GM21619 (cell line): ENCODE measurements at regions not wholly inside any gene's neighbourhood (a gene's known extent, or its start where the extent isn't known, plus 50 kb on each side); places are given as distances from the start of the nearest gene placed in this dataset.
"Not testable (repeated sequence)": the region's sequence is repeated elsewhere in the genome, so short reads cannot be mapped to it uniquely, and the experiment has no call there.

Experiments used
- ATAC-seq: cut with Tn5 transposase; IDR thresholded peaks from one replicate; pipeline ENCODE4 v1.9.1; 2021; ENCODE audit not compliant: unreplicated experiment

DNA sequence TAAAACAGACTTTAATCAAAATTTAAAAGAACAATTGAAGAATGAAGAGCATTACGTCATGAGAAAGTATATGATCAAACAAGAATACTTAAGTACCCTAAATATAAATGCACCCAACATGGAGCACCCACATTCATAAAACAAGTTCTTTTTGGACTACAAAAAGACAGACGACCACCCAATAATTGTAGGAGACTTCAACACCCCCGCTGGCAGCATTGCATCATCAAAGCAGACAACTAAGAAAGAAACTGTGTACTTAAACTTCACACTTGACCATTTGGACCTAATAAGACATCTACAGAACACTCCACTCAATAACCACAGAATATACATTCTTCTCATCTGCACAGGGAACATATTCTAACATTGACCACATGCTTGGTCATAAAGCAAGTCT, 291.7 kb upstream of the ZNF322 start:
- ATAC-seq = not testable (repeated sequence)

DNA sequence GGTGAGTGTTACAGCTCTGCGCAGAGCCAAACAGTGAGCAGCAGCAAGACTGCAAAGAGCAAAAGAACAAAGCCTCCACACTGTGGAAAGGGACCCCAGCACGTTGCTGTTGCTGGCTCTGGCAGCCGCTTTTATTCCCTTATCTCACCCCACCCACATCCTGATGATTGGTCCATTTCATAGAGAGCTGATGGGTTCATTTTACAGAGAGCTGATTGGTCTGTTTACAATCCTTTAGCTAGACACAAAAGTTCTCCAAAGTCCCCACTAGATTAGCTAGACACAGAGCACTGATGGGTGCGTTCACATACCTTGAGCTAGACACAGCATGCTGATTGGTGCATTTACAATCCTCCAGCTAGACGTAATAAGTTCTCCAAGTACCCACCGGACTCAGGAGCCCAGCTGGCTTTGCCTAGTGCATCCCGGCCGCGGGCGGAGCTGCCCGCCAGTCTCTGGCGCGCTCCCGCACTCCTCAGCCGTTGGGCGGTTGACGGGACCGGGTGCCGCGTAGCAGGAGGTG, 291.4 kb upstream of the PRSS16 start:
- not testable (repeated sequence) for ATAC-seq

DNA sequence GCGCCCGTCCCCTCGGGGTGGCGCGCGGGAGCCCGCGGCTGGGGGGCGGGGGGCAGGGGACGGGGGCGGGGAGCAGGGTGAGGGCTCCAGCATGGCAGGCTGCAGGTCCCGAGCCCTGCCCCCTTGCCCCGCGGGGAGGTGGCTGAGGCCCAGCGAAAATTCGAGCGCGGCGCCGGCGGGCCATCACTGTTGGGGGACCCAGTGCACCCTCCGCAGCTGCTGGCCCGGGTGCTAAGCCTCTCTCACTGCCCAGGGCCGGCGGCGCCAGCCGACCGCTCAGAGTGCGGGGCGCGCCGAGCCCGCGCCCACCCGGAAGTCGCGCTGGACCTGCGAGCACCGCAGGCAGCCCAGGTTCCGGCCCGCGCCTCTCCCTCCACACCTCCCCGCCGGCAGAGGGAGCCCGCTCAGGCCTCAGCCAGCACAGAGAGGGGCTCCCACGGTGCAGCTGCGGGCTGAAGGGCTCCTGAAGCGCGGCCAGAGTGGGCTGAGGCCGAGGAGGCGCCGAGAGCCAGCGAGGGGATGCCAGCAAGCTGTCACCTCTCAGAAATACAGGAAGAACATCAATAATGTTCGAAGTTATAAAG, 290.8 kb upstream of the PRSS16 start:
- not testable (repeated sequence) for ATAC-seq

DNA sequence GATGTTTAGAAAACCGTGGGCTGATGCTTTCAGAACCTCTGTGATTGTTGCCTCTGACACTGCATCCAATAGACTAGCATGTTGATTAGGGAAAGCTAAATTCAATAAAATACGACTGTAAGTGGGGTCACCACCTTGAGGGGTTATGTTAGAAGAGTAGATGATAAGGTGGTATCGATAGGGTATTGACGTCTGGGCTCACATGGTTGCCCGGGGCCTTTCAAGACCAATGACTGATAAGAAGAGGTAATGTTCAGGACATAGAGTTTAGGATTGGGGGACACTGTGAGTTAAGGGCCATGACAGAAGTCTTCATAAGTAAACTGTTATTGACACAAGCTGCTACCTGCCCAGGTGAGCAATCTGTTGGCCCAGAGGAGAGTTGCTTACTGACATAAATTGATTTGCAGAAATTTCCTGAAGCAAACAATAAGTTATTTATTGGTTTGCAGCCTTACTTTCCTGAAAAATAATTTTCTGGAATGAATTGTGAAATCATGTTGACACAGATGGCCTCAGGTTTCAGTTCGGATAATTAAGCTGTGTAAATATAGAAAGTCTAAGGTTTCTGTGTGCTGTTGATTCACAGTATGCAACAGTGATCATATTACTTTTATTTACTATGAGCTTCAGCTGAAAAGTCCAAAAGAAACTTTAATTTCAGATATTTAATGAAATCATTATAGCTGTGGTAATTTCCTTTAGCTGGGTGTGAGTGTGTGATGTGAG, 289.9 kb upstream of the PRSS16 start:
- not testable (repeated sequence) for ATAC-seq

DNA sequence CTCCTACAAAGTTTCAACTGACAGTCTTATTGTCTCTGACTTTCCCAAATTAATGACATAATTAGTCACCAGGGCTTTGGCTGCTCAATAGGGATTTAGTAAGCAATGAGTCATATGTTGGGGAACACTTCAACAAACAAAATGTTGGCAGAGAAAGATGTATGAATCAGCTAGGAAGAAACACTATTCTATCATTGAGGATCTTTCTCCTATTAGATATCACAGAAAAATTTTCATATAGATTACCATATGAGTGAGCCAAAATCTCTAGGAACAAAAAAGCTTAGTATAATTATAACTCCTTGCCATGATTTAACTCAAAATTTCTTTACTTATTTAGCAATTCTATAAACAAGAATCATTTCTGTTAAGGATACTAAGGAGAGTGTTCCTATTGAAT, 286.3 kb upstream of the PRSS16 start:
- not testable (repeated sequence) for ATAC-seq

DNA sequence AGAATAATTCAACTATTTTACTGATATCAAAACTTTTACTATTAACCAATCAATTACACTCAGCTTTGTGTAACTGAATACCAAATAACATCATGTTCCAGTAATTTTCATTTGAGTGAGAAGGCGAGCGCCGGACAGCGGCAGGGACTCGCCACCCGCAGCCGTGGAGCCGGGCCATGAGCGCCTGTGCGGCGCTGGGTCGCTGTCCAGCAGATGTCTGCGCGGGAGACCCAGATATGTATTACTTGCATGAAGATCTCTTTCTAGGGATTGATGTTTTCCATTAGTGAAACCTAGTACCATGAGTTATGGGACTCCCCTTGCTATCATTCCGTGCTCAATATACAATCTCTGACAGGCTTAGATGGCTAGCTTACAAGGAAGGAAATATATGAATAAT, 245.1 kb upstream of the PRSS16 start:
- no peak for ATAC-seq

DNA sequence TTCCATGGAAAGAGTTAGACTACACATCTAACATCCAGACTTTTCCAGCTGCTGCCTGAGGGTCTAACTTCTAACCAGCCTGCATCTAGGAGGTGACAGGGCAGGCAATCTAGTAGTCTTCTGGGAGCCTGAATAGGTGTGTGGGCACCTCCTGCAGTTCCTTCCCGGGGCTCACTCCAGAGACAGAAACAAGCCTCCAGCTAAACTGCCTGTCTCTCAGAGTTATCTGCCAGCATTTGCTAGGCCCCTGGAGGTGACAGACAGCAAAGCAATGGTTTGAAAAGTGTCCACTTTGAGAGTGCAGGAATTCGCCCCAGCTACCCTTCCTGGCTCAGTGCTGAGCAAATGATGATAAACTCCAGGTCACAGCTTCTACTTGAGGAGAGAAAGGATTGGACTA, 240.5 kb upstream of the PRSS16 start:
- ATAC-seq = no peak

DNA sequence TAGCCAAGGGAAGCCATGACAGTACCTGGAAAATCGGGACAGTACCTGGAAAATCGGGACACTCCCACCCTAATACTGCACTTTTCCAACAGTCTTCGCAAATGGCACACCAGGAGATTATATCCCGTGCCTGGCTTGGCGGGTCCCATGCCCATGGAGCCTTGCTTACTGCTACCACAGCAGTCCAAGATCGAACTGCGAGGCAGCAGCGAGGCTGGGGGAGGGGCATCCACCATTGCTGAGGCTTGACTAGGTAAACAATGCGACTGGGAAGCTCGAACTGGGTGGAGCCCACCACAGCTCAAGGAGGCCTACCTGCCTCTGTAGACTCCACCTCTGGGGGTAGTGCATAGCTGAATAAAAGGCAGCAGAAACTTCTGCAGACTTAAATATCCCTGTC, 238.9 kb upstream of the PRSS16 start:
- ATAC-seq = not testable (repeated sequence)

DNA sequence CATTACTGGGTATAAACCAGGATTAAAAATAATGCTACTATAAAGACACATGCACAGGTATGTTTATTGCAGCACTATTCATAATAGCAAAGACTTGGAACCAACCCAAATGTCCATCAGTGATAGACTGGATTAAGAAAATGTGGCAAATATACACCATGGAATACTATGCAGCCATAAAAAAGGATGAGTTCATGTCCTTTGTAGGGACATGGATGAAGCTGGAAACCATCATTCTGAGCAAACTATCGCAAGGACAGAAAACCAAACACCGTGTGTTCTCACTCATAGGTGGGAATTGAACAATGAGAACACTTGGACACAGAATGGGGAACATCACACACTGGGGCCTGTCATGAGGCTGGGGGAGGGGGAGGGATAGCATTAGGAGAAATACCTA, 233.4 kb upstream of the PRSS16 start:
- ATAC-seq = not testable (repeated sequence)

DNA sequence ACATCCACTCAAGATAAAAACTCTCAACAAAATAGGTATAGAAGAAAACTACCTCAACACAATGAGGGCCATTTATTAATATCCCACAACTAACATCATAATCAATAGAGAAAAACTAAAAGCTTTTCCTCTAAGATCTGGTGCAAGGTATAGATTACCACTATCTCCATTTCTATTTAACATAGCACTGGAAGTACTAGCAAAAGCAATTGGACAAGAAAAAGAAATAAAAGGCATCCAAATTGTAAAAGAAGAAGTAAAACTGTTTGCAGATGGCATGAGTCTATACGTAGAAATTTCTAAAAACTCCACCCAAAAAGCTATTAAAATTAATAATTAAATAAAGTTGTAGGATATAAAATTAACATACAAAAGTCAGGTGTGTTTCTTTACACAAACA, 230.8 kb upstream of the PRSS16 start:
- no peak for ATAC-seq

DNA sequence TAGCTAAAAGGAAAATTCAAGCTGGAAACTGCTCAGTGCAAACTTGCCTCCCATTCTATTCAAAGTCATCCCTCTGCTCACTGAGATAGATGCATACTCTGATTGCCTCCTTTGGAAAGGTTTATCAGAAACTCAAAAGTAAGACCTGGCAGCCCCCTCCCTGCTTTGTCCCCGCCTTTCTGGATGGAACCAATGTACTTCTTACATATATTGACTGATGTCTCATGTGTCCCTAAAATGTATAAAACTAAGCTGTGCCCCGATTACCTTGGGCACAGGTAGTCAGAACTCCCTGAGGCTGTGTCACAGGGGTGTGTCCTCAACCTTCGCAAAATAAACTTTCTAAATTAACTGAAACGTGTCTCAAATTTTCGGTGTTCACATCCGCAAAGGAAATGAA, 229.1 kb upstream of the PRSS16 start:
- ATAC-seq = not testable (repeated sequence)

DNA sequence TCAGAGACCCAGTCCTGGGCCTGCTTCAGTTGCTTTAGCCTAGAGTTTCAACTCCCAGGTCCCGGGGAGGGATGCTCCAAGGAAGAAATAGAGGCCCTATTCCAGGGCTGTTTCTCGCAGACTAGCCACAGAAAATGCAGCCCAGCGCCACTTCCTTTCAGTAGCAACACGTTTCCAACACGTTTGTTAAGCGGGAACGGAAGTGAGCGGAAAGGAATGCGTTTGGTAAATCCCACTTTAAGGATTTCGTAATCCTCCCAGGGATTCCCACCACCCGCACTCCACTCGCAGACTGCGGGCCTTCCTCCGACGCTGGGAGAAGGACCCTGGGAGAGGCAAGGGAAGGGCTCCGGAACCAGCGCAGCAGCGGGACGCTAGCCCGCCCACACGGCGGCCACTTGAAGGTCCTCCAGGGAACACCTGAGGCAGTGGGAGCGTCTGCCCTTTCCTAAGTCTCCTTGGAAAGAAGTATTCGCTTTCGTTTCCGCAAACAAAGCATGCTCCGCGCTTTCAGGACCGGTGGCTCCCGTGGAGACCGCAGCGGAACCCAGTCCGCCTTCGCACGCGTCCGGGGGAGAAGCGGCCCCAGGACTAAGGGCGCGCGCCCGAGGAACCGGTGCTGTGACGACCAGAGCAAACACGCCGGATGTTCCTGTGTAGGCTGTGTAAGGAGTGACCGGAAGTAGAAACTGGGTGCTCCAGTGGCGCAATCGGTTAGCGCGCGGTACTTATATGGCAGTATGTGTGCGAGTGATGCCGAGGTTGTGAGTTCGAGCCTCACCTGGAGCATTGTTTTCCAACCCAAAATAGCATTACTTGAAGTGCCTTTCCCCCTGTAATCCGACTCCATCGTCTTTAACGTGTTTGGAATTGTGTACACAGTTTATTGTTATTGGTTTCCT, 227.6 kb upstream of the PRSS16 start:
- peak; percentile 86 for ATAC-seq

DNA sequence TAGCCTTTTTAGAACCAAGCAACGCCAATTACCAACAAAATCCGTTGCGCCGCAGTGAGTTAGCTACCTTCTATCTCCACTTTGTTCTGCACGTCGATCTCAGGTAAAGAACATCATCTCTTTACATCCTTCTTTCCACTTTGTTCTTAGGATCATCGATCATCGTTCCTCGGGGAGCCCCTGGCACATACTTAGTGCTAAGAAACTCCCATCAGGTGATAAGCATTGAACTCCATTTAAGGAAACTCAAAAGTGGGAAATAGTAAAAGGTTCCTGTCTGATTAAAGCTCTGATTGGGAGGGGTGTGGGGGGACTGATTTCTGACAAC, 227.0 kb upstream of the PRSS16 start:
- no peak for ATAC-seq

DNA sequence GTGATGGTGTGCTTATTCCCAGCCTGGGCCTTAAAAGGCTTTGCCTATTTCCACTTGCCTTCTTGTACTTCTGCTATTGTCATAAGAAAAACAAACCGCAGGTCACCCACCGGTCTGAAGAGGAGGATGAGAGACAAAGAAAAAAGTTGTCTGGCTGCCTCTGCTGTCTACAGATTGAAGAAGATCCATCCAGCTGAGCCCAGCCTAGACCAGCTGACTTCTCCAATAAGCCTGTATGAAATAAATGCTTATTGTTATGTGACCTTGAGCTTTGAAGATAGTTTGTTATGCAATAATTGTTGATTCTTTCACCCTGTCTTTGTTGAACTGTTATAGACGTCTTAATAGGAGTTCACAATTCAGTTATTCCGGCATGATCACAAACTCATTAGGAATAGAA, 223.8 kb upstream of the PRSS16 start:
- ATAC-seq = no peak

DNA sequence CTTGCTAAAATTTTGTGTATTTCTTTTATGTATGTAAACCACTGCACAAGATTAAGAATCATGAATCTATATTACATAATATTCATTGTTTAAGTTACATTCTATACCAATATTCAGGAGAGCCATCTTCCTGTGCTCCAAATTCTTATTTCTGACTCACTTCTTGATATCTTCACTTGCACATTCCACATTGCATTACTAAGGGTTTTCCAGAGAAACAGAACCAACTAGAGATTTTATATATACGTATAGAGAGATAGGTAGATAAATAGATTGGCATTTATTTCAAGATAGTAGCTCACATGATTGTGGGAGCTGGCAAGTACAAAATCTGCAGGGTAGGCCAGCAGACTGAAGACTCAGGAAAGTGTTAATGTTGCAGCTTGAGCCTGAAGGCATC, 222.2 kb upstream of the PRSS16 start:
- no peak for ATAC-seq

DNA sequence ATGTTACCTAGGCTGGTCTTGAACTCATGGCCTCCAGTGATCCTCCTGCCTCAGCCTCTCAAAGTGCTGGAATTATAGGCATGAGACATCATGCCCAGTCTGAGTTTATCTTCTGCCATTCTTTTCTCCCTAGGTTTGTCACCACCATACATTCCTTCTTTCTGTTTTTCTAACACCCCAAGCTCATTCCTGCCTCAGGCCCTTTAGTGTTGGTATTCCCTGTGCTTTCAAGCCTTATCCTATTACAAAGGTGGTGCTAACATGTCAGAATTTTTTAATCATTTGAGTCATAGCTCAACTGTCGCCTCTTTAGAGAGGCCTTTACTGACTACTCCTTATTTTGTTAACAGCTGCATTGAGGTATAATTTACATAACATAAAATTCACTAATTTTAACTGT, 221.1 kb upstream of the PRSS16 start:
- ATAC-seq = no peak

DNA sequence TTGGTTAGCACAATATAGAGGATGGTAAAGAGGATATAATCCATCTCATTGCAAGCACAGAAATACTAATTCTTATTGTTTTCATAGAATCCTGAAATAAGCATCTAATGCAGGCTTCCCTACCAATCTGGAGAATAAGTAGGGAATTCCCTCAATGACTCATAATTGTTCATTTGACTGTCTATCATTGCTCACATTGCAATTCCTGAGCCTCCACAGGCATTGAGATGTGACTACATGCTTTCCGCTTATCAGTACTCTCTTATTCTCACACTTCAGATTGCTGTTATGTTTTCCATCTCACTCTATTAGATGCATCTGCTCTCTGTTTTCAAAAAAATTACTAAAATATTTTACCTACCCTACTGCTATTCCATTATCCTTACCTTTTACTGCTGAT, 216.2 kb upstream of the PRSS16 start:
- ATAC-seq = no peak

DNA sequence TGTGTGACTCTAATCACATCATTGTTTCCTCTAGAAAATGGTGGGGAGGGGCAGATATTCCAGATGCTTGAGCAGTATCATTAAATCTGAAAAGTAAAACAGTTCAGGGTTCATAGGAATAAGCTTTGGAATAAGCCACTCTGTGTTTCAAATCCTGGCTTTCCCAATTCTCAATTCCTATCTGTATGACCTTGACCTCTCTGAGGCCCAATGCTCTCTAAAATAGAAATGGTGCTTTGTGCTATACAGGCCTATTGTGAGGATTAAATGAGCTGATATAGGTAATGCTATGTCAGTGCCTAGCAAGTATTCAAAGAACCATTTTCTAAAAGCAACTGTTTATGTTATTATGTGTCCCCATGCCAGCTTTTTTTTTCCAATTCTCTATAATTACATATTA, 209.0 kb upstream of the PRSS16 start:
- no peak for ATAC-seq

DNA sequence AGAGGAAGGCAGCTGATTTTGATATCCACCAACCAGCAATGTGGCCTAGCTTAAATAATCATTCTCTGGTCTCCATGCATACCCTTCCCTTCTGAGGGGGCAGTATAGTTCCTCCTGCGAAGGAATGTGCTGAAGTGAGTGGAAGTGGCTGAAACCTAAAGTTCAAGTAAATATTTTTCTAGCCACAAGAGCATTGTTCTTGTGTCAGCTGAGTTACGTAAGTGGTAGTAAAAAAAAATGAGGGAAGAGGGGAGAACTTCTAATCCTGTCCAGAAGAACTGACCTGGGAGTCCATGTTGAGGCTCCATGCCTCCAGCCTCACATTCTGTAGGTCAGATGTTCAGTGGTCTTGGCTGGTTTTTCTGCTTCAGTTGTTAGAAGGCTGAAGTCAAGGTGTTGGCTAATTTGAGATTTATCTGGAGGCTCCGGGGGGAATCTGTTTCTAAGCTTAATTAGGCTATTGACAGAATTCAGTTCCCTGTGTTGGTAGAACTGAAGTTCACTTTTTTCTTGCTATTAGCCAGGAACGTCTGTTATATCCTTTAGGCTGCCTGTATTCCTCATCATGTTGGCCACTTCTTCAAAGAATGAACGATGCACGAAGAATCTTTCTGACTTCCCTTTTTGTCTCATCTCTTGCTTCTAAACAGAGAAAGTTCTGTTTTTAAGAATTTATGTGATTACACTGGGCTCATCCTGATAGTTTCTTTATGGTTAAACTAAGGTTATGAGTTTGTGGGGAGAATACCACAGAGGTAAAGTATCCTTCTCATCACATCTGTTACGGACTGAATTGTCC, 207.1 kb upstream of the PRSS16 start:
- ATAC-seq = no peak

DNA sequence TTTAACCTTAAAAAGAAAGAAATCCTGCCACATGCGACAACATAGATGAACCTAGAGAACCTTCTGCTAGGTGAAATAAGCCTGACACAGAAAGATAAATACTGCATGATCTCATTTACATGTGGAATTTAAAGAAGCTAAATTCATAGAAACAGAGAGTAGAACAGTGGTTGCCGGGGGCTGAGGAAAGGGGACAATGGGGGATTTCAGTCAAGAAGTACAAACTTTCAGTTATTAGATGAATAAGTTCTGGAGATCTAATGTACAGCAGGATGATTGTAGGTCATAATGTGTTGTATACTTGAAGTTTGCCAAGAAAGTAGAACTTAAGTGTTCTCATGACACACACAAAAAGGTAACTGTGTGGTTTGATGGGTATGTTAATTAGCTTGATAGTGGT, 204.3 kb upstream of the PRSS16 start:
- ATAC-seq = no peak

DNA sequence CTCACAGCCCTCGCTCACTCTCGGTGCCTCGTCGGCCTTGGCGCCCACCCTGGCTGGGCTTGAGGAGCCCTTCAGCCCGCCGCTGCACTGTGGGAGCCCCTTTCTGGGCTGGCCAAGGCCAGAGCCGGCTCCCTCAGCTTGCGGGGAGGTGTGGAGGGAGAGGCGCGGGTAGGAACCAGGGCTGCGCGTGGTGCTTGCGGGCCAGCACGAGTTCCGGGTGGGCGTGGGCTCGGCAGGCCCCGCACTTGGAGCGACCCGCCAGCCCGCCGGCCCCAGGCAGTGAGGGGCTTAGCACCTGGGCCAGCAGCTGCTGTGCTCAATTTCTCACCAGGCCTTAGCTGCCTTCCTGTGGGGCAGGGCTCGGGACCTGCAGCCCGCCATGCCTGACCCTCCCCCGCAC, 202.4 kb upstream of the PRSS16 start:
- ATAC-seq = not testable (repeated sequence)
